GM23248 (cell line): ENCODE measurements at regions not wholly inside any gene's neighbourhood (a gene's known extent, or its start where the extent isn't known, plus 50 kb on each side); places are given as distances from the start of the nearest gene placed in this dataset.

Experiments
- EZH2 ChIP-seq: fragments of 200-600 bp; sonication (generic); IDR thresholded peaks from 2 replicates; pipeline ENCODE4 v1.6.1; 2018; ENCODE audit warnings: antibody characterized with exemption, mild to moderate bottlenecking; ENCODE audit not compliant: insufficient read depth, poor library complexity, severe bottlenecking
- EZH2phosphoT487 ChIP-seq: fragments of 200-600 bp; sonication (generic); IDR thresholded peaks from 2 replicates; pipeline ENCODE4 v1.6.1; 2018; ENCODE audit warnings: antibody characterized with exemption, moderate library complexity, mild to moderate bottlenecking, low read depth; ENCODE audit not compliant: insufficient read depth

GRCh38 chr6:115854866-115855665, 205.6 kb downstream of the FRK start:
- no peak for TF ChIP-seq EZH2phosphoT487
- no peak for TF ChIP-seq EZH2
